GM19043 (cell line): ENCODE measurements at regions not wholly inside any gene's neighbourhood (a gene's known extent, or its start where the extent isn't known, plus 50 kb on each side); places are given as distances from the start of the nearest gene placed in this dataset.

Source experiments
- ATAC-seq: cut with Tn5 transposase; IDR thresholded peaks from one replicate; pipeline ENCODE4 v1.9.1; 2021; ENCODE audit warnings: low read depth; ENCODE audit not compliant: unreplicated experiment

GRCh38 chr20:50385733-50386640 lies 124.2 kb upstream of the PTPN1 start:
- ATAC-seq: no peak

DNA sequence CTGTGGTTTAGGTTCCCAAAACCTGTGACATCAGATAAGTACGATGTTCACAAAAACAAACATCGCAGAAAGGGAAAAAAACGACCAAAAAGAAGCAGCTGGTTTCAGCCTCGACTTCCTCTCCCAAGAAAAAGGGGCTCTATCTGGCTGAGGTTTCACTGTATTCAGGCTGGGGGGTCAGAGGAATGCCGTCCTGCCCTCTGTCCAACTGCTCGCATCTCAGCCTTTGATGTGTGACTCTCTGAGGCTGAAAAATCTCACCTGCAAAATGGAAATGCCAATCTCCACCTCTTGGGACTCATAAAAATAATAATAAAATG lies 123.6 kb upstream of the PTPN1 start:
- no peak for ATAC-seq

GRCh38 chr20:50387218-50387995 lies 122.8 kb upstream of the PTPN1 start:
- no peak for ATAC-seq

- no peak for ATAC-seq
Observed at GRCh38 chr20:50387996-50388332, 122.2 kb upstream of the PTPN1 start.

DNA sequence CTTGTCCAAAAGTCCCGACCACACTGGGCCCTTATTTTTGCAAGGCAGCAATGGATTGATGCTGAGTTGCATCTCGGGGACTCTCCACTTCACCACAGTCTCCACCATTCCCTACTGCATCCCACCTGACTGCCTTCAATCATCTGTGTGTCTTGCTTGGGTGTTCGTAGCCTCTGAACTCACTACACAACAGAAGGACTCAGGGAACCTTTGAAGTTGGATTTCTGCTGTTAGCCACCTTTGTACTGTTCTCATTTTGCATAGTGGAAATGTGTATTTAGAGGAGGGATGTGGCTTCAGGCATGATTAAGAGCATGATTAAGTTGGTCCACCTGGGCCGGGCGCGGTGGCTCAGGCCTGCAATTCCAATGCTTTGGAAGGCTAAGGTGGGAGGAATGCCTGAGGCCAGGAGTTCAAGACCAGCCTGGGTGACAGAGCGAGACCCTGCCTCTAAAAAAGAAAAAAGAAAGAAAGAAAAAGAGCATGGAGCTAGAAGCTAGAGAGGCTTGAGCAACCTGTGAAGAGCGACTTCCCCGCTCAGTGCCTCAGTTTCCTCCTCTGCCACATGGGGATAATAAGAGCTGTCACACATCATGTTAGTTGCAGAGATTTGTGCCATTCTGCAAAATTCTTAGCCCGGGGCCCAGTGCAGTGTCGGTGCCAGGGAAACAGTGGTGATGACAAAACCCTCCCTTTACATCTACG lies 121.3 kb upstream of the PTPN1 start:
- no peak for ATAC-seq

DNA sequence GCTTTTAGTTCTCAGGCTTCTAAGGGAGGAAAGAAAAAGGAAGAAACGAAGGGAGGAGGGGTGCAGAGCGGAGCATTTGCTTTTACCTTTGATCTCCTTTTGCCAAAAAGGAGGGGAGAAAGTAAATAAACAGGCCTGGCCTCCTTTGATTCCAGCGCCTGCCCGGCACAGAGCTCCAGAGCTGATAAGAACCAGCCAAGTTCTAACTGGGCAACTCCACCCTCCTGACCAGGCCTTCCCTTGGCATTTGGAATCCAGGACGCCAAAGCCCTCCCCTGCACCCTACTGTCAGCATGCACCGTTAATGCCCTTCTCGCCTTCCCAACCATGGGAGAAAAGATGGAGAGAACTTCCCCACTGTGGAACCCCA lies 120.8 kb upstream of the PTPN1 start:
- no peak for ATAC-seq

- ATAC-seq: no peak
Observed at GRCh38 chr20:50389808-50390684, 120.1 kb upstream of the PTPN1 start.

DNA sequence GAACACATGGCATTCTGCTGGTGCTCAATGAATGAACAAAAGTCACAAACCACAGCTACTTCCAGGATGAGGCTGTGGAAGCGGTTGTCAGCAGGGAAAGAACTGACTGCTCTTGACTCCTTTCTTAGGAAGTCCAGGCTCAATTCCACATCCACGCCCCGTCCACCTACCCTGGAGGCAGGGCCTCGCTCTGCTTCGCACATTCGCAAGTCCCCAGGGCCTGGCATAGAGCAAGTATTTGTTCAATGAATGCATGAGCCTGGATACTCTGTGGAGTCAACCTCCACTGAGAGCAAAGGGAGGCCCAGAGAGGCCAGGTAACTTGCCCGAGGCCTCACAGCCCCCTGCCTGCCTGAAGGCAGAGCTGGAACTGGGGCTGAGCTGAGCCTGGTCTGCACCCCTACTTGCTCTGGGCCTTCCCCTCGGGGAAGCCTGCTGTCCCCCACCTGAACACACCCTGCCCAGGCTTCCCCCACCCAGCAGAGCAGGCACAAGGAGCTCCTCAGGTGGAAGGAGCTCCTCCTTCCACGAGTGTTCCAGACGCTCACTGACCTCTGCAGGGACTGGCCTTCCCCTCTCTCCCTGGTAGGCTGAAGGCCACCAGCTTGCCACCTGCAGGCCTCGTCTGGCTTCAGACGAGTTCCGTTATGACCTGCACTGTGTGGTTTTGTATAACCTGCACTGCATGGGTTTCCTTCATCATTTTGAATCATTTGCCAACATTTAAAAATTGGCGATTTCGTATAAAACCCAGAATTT lies 119.3 kb upstream of the PTPN1 start:
- ATAC-seq: no peak

DNA sequence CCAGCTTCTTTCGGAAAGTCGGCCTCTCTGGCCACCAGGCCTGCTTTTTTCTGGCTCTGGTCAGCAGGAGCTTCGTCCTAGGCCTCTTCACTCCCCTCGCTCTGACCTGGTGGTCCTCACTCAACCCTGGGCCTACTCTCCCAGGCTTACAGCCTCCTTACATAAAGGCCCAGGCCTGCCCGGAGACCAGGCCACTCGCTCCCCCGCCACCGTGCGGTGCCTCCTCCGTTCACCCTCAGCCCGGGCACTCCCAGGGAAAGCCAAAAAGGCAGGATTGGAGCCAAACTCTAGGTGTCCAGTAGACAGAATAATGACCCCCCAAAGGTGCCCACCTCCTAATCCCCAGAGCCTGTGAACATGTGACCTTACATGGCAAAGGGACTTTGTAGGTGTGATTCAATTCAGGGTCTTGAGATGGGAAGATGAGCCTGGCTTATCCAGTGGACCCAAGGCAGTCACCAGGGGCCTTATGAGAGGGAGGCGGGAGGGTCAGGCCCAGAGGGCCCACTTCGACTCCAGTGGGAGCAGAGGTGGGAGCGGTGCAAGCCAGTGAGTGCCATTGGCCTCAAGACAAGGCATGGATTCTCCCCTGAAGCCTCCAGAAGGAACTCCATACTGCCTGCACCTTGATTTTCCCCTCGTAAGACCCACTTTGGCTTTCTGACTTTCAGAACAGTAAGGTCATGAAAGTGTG lies 118.6 kb upstream of the PTPN1 start:
- ATAC-seq: no peak

- no peak for ATAC-seq
Observed at GRCh38 chr20:50392138-50392866, 117.9 kb upstream of the PTPN1 start.

- ATAC-seq: no peak
Observed at GRCh38 chr20:50393242-50393641, 116.9 kb upstream of the PTPN1 start.

DNA sequence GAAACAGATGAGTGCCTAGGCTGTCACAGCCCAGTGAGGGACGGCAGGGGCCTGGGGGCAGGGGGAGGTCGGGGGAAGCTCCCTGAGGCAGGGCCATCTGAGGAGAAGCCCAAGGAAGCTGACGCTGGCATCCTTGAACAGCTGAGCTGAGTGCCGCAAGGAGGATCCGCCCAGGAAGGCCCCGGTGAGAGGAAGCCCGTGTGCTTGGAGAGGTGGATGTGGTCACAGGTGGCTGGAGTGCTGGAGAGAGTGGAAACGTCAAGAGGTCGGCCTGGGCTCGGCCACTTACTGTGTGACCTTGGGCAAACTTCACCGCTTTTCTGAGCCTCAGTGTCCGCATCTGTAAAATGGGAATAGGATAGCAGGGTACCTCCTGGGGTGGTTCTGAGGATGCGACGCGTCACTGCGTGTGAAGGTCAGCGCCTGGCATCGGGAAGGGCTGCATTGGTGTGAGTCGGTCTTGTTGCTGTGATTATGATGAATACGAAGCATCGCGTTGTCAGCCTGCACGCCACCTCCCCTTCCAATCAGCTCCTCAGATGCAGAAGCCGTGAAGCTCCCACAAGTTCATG lies 116.1 kb upstream of the PTPN1 start:
- ATAC-seq: no peak

DNA sequence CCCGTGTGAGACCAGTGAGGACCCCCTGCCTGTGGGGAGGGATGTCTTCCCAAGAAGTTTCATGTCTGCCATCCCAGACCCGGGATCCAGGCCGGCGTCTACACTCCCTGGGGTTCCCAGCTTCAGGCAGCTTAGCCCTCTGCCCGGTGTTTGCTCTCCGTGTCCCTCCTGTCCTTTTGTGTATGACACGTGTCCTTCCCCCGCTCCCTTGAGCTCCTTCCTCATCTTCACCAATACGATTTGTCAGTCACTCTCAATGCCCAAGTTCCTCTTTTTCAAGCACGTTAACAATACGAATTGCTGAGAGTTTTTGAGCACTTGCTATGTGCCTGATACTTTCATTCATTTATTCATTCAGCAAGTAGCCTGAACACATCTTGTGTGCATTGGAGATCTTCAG lies 115.6 kb upstream of the PTPN1 start:
- no peak for ATAC-seq

- ATAC-seq: no peak
Observed at GRCh38 chr20:50395251-50395729, 114.9 kb upstream of the PTPN1 start.

DNA sequence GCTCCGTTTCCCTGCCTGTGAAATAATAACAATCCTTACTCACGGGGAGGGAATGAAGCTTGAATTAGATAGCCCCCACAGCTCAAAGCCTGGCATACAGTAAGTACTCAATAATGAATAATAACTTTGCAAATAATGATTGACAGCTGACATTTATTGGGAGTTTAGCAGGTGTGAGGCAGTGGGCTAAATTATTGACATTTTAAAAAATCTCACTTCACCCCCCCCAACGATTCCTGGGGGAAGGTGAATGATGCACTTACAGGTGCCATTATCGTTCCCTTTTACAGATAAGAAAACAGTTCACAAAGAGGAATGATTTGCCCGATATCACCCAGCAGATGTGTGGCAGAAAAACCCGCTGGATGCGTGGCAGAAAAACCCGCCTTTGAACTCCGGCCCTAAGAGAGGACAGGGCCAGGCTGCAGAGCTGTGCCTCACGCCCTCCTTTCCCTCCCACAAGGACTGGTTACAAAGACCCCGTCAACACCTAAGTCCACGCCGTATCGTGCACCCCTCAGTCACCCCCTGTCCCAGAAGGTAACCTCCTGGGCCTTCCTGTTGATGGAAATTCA lies 114.2 kb upstream of the PTPN1 start:
- no peak for ATAC-seq

GRCh38 chr20:50396623-50397022 lies 113.6 kb upstream of the PTPN1 start:
- no peak for ATAC-seq

GRCh38 chr20:50397058-50397457 lies 113.1 kb upstream of the PTPN1 start:
- ATAC-seq: no peak

GRCh38 chr20:50398064-50398463 lies 112.1 kb upstream of the PTPN1 start:
- no peak for ATAC-seq
